RWPE1 (cell line): ENCODE measurements at regions not wholly inside any gene's neighbourhood (a gene's known extent, or its start where the extent isn't known, plus 50 kb on each side); places are given as distances from the start of the nearest gene placed in this dataset.
"Not testable (repeated sequence)": the region's sequence is repeated elsewhere in the genome, so short reads cannot be mapped to it uniquely, and the experiment has no call there.

Source experiments
- CTCF ChIA-PET: fragments of 350-600 bp; sonication (Branson Sonifier 250); formaldehyde crosslinking; extraction: SDS; loops from one replicate; lab custom pipeline; 2021; lab: Yijun Ruan, JAX
- POLR2A ChIA-PET: fragments of 400-600 bp; formaldehyde crosslinking; extraction: SDS; loops from one replicate; lab custom pipeline; 2020; ENCODE audit warnings: antibody characterized with exemption; ENCODE audit not compliant: low non-redundant PET; lab: Yijun Ruan, JAX
- DNase-seq: peaks from one replicate; pipeline ENCODE4 v3.0.0; 2012; ENCODE audit warnings: low spot score
- H3K27ac ChIP-seq: fragments of 450-650 bp; 2 replicates; pipeline ENCODE4 v1.5.1; 2017
- TF ChIP-seq, protein P1 (sequence below): fragments of 450-650 bp; conservative IDR thresholded peaks from 2 replicates; pipeline ENCODE4 v1.5.1; 2017; ENCODE audit warnings: low read depth, mild to moderate bottlenecking

DNA sequence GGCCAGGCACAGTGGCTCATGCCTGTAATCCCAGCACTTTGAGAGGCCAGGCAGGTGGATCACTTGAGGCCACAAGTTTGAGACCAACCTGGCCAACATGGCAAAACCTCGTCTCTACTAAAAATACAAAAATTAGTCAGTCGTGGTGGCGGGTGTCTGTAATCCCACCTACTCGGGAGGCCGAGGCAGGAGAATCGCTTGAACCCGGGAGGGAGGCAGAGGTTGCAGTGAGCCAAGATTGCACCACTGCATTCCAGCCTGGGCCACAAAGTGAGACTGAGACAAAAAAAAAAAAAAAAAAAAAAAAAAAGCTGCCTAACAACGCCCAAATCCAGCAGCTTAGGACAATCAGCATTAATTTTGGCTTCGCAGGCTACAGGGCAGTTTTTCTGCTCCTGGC lies 167.1 kb downstream of the GOSR1 start:
- POLR2A ChIA-PET, DNase-seq, H3K27ac ChIP-seq, CTCF ChIA-PET: not testable (repeated sequence)

- POLR2A ChIA-PET, H3K27ac ChIP-seq, CTCF ChIA-PET, DNase-seq: not testable (repeated sequence)
Measured at GRCh38 chr17:30641428-30641827, 164.2 kb downstream of the GOSR1 start.

GRCh38 chr17:30639391-30639790 lies 162.2 kb downstream of the GOSR1 start:
- H3K27ac ChIP-seq, DNase-seq, CTCF ChIA-PET, POLR2A ChIA-PET: not testable (repeated sequence)

GRCh38 chr17:30638968-30639367 lies 161.8 kb downstream of the GOSR1 start:
- CTCF ChIA-PET, H3K27ac ChIP-seq, DNase-seq, POLR2A ChIA-PET: not testable (repeated sequence)

DNA sequence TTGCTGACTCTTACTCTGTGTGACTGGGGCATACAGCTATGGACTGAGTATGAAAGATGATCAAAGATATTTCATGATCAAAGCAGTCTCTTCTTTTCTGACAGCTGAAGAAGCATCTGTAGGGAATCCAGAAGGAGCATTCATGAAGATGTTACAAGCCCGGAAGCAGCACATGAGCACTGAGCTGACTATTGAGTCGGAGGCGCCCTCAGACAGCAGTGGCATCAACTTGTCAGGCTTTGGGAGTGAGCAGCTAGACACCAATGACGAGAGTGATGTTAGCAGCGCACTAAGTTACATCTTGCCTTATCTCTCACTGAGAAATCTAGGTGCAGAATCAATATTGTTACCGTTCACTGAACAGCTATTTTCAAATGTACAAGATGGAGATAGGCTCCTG lies 154.4 kb downstream of the GOSR1 start:
- CTCF ChIA-PET, DNase-seq, H3K27ac ChIP-seq, POLR2A ChIA-PET: not testable (repeated sequence)

GRCh38 chr17:30625380-30625779 lies 148.2 kb downstream of the GOSR1 start:
- CTCF ChIA-PET, POLR2A ChIA-PET: not testable (repeated sequence)

DNA sequence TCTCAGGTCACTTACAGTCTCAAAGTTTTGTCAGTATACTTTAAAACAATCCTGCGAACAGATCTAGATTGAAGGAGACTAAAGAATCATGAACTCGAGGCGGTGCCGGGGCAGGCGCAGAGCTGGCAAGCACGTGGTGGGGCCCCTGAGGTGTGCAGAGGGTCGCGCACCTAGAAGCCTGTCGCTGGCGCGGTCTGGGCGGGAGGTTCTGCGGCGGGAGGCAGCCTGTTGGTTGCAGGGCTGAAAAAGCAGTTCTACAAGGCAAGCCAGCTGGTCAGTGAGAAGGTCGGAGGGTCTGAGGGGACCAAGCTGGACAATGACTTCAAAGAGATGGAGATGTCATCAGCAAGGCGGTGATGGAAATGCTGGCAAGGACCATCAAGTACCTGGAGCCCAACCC lies 147.0 kb downstream of the GOSR1 start:
- POLR2A ChIA-PET, DNase-seq, H3K27ac ChIP-seq, CTCF ChIA-PET: not testable (repeated sequence)

More at GRCh38 chr17:30625380-30625779, 148.2 kb downstream of the GOSR1 start:
- DNase-seq, H3K27ac ChIP-seq: not testable (repeated sequence)

DNA sequence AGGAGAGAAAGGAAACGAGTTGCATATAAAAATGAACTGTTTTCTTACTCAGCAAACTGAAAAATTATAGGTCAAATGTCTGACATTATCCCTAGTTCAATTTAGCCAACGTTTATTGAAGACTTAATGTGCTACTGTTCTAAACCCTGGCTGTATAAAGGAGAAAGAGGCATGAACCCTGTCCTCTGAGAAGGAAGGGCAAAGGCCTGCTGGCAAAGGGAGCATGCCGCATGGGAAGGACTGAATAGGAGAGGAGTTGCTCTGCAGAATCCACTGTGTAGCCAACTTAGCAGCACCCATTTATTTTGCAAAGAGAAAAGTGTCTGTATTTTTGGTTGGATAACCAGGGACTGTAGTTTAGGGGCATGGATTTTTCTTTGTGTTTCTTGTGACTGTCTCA lies 132.5 kb downstream of the GOSR1 start:
- H3K27ac ChIP-seq, DNase-seq, POLR2A ChIA-PET, CTCF ChIA-PET: not testable (repeated sequence)

GRCh38 chr17:30605523-30605922 lies 128.3 kb downstream of the GOSR1 start:
- DNase-seq, result no peak
- CTCF ChIA-PET, result no interaction called here
- POLR2A ChIA-PET, result no interaction called here
- TF ChIP-seq, protein P1, sequence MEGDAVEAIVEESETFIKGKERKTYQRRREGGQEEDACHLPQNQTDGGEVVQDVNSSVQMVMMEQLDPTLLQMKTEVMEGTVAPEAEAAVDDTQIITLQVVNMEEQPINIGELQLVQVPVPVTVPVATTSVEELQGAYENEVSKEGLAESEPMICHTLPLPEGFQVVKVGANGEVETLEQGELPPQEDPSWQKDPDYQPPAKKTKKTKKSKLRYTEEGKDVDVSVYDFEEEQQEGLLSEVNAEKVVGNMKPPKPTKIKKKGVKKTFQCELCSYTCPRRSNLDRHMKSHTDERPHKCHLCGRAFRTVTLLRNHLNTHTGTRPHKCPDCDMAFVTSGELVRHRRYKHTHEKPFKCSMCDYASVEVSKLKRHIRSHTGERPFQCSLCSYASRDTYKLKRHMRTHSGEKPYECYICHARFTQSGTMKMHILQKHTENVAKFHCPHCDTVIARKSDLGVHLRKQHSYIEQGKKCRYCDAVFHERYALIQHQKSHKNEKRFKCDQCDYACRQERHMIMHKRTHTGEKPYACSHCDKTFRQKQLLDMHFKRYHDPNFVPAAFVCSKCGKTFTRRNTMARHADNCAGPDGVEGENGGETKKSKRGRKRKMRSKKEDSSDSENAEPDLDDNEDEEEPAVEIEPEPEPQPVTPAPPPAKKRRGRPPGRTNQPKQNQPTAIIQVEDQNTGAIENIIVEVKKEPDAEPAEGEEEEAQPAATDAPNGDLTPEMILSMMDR, result no peak
- no peak overlapping the region for H3K27ac ChIP-seq

DNA sequence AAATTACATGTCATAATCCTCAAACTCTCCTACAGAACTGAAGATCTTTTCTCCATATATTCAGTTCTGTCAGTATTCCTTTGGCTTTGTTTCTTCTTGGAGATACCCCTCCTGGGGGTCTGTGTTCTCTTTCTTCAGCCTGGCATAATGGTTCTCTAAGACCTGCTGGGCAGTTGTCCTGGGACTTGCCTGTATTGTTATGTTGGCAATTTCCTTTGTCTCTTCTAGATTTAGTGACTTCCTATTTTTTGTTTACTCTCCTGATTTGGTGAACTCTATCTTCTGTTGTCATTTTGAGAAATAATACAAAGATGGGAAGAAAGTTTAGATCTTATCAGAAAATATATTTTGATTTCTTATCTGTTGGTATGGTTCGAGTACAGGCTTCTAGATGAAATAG lies 127.8 kb downstream of the GOSR1 start:
- no peak for DNase-seq
- ChIA-PET POLR2A (no interaction called here), CTCF (no interaction called here)
- H3K27ac ChIP-seq, result no peak overlapping the region
- TF ChIP-seq, protein P1, result no peak

DNA sequence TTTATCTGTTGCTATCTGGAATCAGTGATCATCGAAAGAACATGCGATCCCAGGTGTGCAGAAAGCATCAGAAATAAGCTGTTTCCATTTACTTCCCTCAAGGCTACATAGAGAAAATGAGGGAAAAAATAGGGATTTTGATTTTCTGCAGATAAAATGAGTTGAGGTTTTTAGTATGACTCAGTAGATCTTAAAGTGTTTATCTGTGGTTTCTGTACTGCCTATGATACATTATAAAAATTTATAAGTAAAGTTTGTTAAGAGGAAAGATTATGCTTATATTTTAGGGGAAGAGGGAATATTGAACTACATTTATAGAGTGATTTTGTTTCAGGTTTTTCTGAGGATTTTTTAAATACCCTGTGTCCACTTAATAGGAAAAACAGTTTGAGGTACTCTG lies 125.2 kb downstream of the GOSR1 start:
- CTCF ChIA-PET, DNase-seq, H3K27ac ChIP-seq: not testable (repeated sequence)
- POLR2A ChIA-PET, result interaction anchor here (0.7 kb wide), 1 partner anchor 633 kb away, joined by 5 read pairs; no protein-coding TSS in a partner anchor

- DNase-seq, H3K27ac ChIP-seq, CTCF ChIA-PET: not testable (repeated sequence)
- POLR2A ChIA-PET, result interaction anchor here (0.7 kb wide), 1 partner anchor 633 kb away, joined by 5 read pairs; no protein-coding TSS in a partner anchor
Measured at GRCh38 chr17:30601984-30602383, 124.8 kb downstream of the GOSR1 start.
